ENCODE measurements at regions not wholly inside any gene's neighbourhood (a gene's known extent, or its start where the extent isn't known, plus 50 kb on each side); places are given as distances from the start of the nearest gene placed in this dataset.
"Not testable (repeated sequence)": the region's sequence is repeated elsewhere in the genome, so short reads cannot be mapped to it uniquely, and the experiment has no call there.

GRCh38 chr3:81336470-81336869 lies 425.0 kb downstream of the GBE1 start:
- no peak for TF ChIP-seq CTCF (IDR thresholded peaks at IDR 0.05)
- TF ChIP-seq ZFX (IDR thresholded peaks at IDR 0.05; ENCODE audit: borderline replicate concordance), result no peak
- H3K27ac ChIP-seq, result no peak overlapping the region

- H3K27ac ChIP-seq, result not testable (repeated sequence)
These were observed 431.6 kb downstream of the GBE1 start for GRCh38 chr3:81329835-81330234.

- no peak for TF ChIP-seq CTCF (IDR thresholded peaks at IDR 0.05)
- no peak for TF ChIP-seq ZFX (IDR thresholded peaks at IDR 0.05; ENCODE audit: borderline replicate concordance)
- no peak overlapping the region for H3K27ac ChIP-seq
These were observed 435.2 kb downstream of the GBE1 start for GRCh38 chr3:81326245-81326644.

GRCh38 chr3:81320862-81321261 lies 440.6 kb downstream of the GBE1 start:
- TF ChIP-seq ZFX (IDR thresholded peaks at IDR 0.05; ENCODE audit: borderline replicate concordance), result no peak
- no peak for TF ChIP-seq CTCF (IDR thresholded peaks at IDR 0.05)

GRCh38 chr3:81315030-81315429 lies 446.4 kb downstream of the GBE1 start:
- no peak overlapping the region for H3K27ac ChIP-seq

More at GRCh38 chr3:81320862-81321261, 440.6 kb downstream of the GBE1 start:
- H3K27ac ChIP-seq, result no peak overlapping the region

GRCh38 chr3:81311321-81311720 lies 450.1 kb downstream of the GBE1 start:
- TF ChIP-seq CTCF (IDR thresholded peaks at IDR 0.05), result no peak
- TF ChIP-seq ZFX (IDR thresholded peaks at IDR 0.05; ENCODE audit: borderline replicate concordance), result no peak

More at GRCh38 chr3:81315030-81315429, 446.4 kb downstream of the GBE1 start:
- TF ChIP-seq ZFX (IDR thresholded peaks at IDR 0.05; ENCODE audit: borderline replicate concordance), result no peak
- no peak for TF ChIP-seq CTCF (IDR thresholded peaks at IDR 0.05)

GRCh38 chr3:81308306-81308705 lies 453.1 kb downstream of the GBE1 start:
- no peak overlapping the region for H3K27ac ChIP-seq
- TF ChIP-seq CTCF (IDR thresholded peaks at IDR 0.05), result no peak
- TF ChIP-seq ZFX (IDR thresholded peaks at IDR 0.05; ENCODE audit: borderline replicate concordance), result no peak

More at GRCh38 chr3:81311321-81311720, 450.1 kb downstream of the GBE1 start:
- H3K27ac ChIP-seq, result no peak overlapping the region

- TF ChIP-seq ZFX (IDR thresholded peaks at IDR 0.05; ENCODE audit: borderline replicate concordance) (no peak), CTCF (IDR thresholded peaks at IDR 0.05) (no peak)
These were observed 454.2 kb downstream of the GBE1 start for GRCh38 chr3:81307221-81307620.

More at GRCh38 chr3:81307221-81307620, 454.2 kb downstream of the GBE1 start:
- H3K27ac ChIP-seq, result no peak overlapping the region

All from 22Rv1 (cell line).